C1 segment of cervical spinal cord (tissue), 14 donors: ENCODE measurements at regions not wholly inside any gene's neighbourhood (a gene's known extent, or its start where the extent isn't known, plus 50 kb on each side); places are given as distances from the start of the nearest gene placed in this dataset.
A peak's percentile ranks its signal among the peaks of the same experiment; 100 is the strongest.
"Not testable (repeated sequence)": the region's sequence is repeated elsewhere in the genome, so short reads cannot be mapped to it uniquely, and the experiment has no call there.

Experiments
- DNase-seq, 14 donors: peaks; one replicate each; lab custom pipeline; 2025; lab: John Stamatoyannopoulos, UW

DNA sequence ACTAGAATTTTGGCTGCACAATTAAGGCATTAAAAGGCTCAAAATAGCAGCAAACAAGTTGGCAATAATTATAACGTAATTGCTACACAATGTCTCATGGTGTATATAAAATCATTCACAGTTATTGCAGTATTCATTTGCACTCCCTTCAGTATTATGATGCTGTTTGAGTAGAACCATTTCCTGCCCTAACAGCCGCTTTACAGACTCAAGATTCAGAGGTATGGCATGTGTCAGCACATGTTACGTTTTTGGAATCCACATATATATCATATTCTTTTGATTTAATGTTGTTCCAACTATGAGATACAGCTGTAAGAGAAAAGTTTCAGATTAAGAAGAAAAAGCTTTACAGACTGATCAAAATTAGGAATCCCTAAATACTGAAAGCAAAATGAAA is 56.3 kb upstream of the NCKAP5 start:
- DNase-seq = no peak

- no peak for DNase-seq
These were observed 59.5 kb upstream of the NCKAP5 start for GRCh38 chr2:133627741-133628140.

- no peak for DNase-seq
These were observed 65.0 kb upstream of the NCKAP5 start for GRCh38 chr2:133633309-133633708.

GRCh38 chr2:133633881-133634409 is 65.7 kb upstream of the NCKAP5 start:
- no peak for DNase-seq

DNA sequence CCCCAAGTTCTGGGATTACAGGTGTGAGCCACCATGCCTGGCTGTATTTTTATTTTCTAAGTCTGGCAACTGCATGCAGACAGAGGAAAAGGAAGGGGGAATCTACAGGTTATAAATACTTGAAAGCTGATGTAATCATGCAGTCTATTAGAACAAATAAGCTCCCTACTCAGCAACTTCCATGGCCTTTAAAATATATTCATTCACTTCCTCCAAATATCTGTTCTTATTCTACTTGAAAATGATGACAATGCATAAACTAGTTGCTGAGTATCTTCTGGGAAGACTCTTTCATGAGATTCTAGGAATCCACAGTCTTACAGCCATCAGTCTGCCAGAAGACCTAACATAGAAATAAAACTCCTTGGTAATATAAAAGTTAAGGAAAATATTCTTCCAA is 66.9 kb upstream of the NCKAP5 start:
- no peak for DNase-seq

GRCh38 chr2:133636287-133636686 is 68.0 kb upstream of the NCKAP5 start:
- DNase-seq = no peak

DNA sequence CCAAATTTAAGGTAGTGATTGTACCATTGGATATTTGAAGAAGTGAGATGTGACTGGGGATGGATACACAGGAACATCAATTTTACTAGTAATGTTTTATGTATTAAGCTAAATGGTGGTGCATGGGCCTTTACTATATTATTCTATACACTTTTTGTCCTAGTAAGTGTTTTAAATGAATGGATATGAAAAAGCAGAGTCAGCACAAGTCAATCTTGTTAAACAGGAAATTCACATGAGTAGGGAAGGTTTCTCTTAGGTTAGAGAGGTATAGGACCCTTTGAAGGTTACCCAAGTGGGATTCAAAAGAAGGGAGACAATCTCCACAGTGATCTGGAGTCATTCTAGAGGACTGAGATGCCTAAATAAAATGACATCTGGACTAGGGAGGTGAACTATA is 71.8 kb upstream of the NCKAP5 start:
- DNase-seq = no peak

DNA sequence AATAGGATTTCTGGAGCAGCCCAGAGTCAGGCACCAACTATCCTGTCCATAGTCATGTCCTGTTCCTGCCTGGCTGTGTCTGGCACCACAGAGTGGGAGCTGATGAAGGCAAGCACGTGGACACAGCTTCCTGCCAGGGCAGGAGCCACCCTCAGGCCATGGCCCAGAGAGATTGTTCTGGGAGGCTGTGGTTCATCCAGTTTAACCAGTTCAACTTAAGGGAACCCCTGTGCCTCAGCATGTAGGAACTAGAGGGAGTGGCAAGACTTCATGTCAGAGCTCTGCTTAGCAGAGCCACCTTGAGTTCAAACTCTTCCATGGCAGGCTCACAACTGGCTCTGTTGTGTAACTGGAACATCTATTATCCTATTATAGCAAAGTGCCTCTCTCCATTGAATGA is 73.2 kb upstream of the NCKAP5 start:
- peak in 11 of 14 donors; percentile 16 to 67 (median 45) for DNase-seq

DNA sequence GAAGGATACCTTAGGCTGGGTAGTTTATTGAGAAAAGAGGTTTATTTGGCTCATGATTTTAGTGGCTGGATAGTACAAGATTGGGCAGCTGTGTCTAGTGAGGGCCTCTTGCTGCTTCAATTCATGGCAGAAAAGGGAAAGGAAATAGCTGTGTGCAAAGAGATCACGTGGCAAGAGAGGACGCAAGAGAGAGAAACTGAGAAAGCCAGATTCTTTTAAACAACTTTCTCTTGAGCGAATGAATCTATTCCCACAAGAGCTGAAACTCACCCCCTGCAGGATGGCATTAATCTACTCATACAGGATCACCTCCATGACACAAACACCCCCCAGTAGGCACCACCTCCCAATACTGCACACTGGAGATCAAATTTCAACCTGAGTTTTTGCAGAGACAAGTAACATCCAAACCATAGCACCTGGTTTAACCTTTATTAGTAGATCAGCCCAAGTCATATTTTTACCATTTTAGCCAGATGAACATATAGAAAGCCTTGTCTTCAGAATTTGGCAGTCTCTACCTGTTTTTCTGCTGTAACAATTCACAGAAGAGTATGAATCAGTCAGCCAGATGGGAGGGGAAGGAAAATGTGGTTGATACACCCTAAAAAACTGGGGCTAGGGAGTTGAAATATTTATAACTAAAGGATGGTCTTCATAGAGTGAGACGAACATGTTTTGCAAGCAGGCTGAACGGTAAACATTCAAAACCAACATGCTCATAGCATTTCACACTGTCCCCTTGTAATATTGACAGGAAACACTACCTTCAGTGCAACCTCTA is 73.9 kb upstream of the NCKAP5 start:
- peak in 1 of 14 donors; percentile 36 for DNase-seq

DNA sequence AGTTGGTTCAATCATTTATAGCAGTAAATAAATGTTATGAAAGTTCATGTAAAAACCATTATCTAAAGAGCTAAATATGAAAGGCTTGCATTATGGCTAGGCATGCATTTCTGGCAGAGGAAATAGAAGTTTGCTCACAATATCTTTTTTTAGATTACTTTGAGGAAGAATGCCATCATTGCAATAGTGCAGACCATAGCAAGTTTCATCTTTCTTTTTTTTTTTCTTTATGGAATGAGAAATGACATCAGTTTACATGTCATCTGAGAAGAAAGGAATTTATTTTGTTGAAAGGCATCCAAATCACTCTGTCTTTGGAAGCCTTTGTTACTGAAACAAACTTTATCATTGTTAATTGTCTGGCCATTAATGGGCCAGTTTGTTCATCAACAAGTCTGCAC is 74.5 kb upstream of the NCKAP5 start:
- no peak for DNase-seq

DNA sequence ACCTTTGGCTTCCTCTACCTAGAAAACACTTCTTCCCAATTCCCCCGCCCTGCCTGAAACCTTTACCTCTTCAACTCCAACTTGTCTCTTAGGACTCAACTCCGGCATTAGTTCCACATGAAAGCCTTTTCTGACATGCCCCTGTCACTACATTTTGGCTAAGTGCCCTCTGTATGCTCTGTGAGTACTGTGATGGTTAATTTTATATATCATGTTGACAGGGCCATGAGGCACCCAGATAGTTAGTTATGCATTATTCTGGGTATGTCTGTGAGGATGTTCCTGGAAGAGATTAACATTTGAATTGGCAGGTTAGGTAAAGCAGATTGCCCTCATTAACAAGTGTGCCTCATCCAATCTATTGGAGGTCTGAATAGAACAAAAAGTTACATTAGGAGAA is 75.6 kb upstream of the NCKAP5 start:
- no peak for DNase-seq

GRCh38 chr2:133644846-133645245 is 76.6 kb upstream of the NCKAP5 start:
- no peak for DNase-seq

GRCh38 chr2:133647386-133647785 is 79.1 kb upstream of the NCKAP5 start:
- not testable (repeated sequence) for DNase-seq

DNA sequence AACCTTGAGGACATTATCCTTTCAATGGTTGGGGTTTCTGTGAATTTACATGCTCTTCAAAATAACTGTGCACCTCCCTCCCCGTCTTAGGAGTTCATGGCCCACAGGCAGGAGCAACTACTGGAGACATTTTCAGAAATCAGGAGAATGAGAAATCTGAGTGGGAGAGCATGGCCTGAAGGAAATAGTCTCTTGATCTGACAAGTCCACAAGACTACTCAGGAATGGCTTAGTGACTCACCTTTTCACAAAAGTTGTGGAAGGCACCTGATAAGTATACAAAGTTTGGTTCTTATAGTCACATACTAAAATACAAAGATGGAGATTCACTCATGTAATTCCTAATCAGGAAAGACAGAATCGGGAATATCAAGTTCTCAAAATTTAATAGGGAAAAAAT is 83.6 kb upstream of the NCKAP5 start:
- DNase-seq = no peak

DNA sequence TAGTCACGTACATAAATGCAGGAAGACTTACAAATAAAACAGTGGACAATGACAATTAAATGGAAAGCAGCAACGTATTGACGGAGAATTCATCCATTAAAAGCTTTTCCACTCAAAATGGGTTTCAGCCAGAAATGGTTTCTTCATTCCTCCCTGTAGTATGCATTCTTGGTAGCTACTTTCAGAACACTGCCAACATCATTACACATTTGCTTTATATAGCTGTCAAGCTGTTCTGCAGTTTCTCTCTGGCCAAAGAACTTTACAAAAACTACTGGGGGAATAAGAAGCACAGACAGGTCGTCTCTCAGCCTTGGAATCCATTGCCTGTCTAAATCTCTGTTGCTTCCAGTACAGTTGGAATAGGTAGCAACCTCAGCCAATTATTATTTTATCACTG is 84.1 kb upstream of the NCKAP5 start:
- DNase-seq = no peak

DNA sequence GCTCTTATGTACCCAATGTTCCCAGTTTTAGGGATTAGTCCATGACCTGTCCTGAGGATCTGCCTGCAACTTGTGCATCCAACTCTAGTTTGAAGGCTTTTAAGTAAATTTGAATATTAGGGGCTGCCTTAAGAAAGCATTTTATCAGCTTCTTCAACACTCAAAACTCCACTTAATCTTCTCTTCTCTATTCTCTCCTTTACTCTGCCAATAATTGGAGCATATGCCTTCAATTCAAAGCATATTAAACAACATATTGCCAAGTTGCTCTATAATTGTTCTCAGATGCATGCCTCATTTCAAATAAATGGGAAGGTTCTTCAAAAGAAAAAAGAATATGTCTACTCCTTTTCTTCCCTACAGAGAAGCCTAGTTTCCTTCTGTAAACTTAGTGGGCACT is 84.8 kb upstream of the NCKAP5 start:
- no peak for DNase-seq

GRCh38 chr2:133654949-133655348 is 86.7 kb upstream of the NCKAP5 start:
- DNase-seq = no peak

- DNase-seq = no peak
These were observed 87.3 kb upstream of the NCKAP5 start for GRCh38 chr2:133655610-133656009.

- no peak for DNase-seq
These were observed 89.3 kb upstream of the NCKAP5 start for GRCh38 chr2:133657591-133657990.

- no peak for DNase-seq
These were observed 90.0 kb upstream of the NCKAP5 start for GRCh38 chr2:133658020-133658903.

DNA sequence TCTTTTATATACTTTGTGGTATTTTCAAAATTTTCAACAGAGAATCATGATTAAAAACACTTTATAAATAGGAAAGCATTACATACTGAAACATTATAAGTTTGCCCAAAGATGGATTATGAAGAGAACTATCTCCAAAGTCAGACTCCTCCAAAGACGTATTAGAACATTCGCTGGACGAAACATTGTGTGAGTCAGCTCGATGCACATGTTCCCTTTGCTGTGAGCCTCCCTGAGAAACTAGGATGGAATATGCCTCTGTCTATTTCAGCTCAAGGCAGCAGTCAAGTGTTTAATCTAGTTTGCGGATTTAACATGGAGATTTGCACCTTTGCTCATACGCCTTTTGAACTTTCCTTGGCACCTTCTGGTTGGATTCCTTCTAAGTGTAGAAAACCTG is 92.2 kb upstream of the NCKAP5 start:
- no peak for DNase-seq

- no peak for DNase-seq
These were observed 93.1 kb upstream of the NCKAP5 start for GRCh38 chr2:133661392-133661791.

DNA sequence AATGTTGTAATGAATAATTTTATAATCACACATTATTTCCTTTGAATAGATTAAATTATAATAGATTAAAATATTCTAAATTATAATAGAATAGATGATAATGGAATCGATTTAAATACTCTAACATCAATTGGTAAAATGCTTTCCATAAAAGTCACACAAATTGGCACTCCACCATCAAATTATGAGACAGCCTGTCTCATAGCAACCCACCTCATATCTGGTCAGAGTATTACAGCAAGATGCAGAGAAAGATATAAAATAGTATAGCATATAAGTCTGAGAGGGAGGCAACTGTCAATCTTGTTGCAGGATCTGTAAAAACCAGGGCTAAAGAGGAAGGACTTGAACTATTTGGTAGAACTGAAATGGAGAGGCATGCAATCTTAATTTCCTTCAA is 98.4 kb upstream of the NCKAP5 start:
- no peak for DNase-seq
